ENCODE measurements at regions not wholly inside any gene's neighbourhood (a gene's known extent, or its start where the extent isn't known, plus 50 kb on each side); places are given as distances from the start of the nearest gene placed in this dataset.

GRCh38 chr11:130600616-130601015 lies 152.2 kb downstream of the ADAMTS15 start:
- TF ChIP-seq POLR2A (IDR thresholded peaks at IDR 0.05; ENCODE audit: low read length) (no peak), GATA1 (IDR thresholded peaks at IDR 0.05; ENCODE audit: low read depth, low read length) (no peak)
